ENCODE measurements at regions not wholly inside any gene's neighbourhood (a gene's known extent, or its start where the extent isn't known, plus 50 kb on each side); places are given as distances from the start of the nearest gene placed in this dataset.
"Not testable (repeated sequence)": the region's sequence is repeated elsewhere in the genome, so short reads cannot be mapped to it uniquely, and the experiment has no call there.

DNA sequence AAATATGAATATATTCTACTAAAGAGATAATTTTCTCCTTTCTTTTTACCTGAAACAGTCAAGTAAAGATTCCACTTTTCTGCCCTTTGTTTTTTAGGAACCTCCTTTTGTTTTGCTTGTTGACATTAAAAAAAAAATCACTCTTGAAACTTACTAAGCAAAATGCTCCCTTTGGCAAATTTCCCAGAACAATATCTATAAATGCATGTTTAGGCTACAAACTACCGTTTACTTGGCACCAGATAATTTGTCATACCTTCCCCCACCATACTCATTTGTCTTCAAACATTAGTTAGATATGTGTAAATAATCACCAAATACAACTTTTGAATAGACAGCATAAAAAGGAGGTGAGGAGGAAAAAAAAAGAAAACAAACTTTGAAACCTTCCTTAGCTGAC lies 604.7 kb downstream of the RFPL4B start:
- intact Hi-C loops (cut with DNase I), result no loop called here
- Histone ChIP-seq H3K27me3 (no peaks in the 10 kb centered on the region), H3K4me1 (ENCODE audit: insufficient read depth) (no peaks in the 10 kb centered on the region), H3K9me3 (no peaks in the 10 kb centered on the region), H3K4me3 (no peak overlapping the region), H3K36me3 (no peaks in the 10 kb centered on the region), H3K27ac (no peak overlapping the region)
- DNase-seq, result no peak
- 4 to 18% (median 13%) methylated on average over 1 of the region's 1 CpG for WGBS, 3 donors
- no peak for TF ChIP-seq EP300 (IDR thresholded peaks at IDR 0.05)

DNA sequence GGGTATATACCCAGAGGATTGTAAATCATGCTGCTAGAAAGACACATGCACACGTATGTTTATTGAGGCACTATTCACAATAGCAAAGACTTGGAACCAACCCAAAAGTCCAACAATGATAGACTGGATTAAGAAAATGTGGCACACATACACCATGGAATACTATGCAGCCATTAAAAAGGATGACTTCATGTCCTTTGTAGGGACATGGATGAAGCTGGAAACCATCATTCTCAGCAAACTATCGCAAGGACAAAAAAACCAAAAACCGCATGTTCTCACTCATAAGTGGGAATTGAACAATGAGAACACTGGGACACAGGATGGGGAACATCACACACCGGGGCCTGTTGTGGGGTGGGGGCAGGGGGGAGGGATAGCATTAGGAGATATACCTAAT lies 608.6 kb downstream of the RFPL4B start:
- H3K4me1 ChIP-seq (ENCODE audit: insufficient read depth); H3K27ac ChIP-seq; H3K4me3 ChIP-seq; H3K27me3 ChIP-seq; H3K36me3 ChIP-seq; H3K9me3 ChIP-seq; intact Hi-C loops (cut with DNase I); DNase-seq: not testable (repeated sequence)
- 86 to 98% (median 92%) methylated on average over 4 of the region's 4 CpGs for WGBS, 3 donors

DNA sequence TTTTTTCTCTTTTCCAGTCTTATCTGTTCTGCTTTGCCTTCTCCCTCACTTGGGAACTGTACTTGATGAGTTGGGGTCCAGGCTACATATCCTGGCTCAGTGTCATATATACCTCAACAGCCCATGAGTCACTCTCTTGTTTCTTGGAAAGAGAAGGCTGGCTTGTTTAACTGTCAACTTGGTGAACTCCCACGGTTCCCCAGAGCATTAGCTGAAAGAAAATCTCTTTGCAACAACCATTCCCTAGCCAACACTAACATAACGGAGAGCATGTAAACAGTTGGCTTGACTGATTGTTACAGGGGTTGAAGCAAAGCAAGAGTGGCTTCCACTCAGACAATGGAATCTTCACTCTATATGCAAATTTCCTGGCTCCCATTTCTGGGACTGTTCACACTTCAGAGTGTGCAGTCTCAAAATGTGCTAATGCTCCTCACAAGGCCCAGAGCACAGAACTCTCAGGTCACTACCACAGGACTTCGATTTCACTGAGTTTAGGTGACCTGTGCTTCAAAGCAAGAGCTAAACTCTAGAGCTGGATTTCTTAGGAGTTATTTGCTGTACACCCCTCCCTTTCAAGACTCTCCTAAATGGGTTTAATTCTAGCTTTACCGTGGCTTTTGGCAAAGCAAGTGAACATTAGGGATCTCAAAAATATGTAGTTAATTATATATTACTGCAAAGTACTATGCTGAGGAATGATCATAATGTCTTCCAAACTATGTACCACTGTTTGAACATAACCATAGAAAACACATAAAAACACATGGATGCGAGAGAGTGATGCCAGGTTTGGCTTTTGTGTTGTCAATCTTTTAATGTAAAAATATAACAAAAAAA lies 609.8 kb downstream of the RFPL4B start:
- H3K27me3 ChIP-seq, result no peaks in the 10 kb centered on the region
- 19 to 21% (median 20%) methylated on average over 5 of the region's 5 CpGs for WGBS, 3 donors
- H3K36me3 ChIP-seq, result no peaks in the 10 kb centered on the region
- H3K4me1 ChIP-seq (ENCODE audit: insufficient read depth), result no peaks in the 10 kb centered on the region
- H3K4me3 ChIP-seq, result no peak overlapping the region
- intact Hi-C loops (cut with DNase I), result no loop called here
- no peaks in the 10 kb centered on the region for H3K9me3 ChIP-seq
- TF ChIP-seq EP300 (IDR thresholded peaks at IDR 0.05) (no peak), POLR2A (IDR thresholded peaks at IDR 0.05) (no peak)
- TF ChIP-seq, protein P1, sequence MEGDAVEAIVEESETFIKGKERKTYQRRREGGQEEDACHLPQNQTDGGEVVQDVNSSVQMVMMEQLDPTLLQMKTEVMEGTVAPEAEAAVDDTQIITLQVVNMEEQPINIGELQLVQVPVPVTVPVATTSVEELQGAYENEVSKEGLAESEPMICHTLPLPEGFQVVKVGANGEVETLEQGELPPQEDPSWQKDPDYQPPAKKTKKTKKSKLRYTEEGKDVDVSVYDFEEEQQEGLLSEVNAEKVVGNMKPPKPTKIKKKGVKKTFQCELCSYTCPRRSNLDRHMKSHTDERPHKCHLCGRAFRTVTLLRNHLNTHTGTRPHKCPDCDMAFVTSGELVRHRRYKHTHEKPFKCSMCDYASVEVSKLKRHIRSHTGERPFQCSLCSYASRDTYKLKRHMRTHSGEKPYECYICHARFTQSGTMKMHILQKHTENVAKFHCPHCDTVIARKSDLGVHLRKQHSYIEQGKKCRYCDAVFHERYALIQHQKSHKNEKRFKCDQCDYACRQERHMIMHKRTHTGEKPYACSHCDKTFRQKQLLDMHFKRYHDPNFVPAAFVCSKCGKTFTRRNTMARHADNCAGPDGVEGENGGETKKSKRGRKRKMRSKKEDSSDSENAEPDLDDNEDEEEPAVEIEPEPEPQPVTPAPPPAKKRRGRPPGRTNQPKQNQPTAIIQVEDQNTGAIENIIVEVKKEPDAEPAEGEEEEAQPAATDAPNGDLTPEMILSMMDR (IDR thresholded peaks at IDR 0.05), result no peak
- peak in 3 of 5 donors; percentile 13 to 39 (median 28) for DNase-seq
- H3K27ac ChIP-seq, result no peak overlapping the region

DNA sequence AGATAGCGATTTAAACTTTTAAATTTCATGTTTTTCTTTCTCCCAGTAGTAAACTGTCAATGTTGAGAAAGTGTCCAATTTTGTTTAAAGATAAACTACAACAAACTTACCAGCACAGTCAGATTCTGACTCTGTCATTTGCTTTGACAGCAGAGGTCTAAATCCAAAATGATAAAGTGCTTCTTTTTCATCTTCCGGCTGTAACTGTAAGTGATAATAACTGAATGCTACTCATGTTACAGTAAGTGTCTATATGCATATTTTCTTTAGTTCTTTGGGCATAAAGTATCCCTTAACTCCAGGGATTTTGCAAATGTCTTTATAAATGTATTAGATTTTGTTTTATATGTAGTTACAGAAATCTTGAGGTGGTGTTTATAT lies 610.4 kb downstream of the RFPL4B start:
- TF ChIP-seq, protein P1 (IDR thresholded peaks at IDR 0.05), result no peak
- TF ChIP-seq POLR2A (IDR thresholded peaks at IDR 0.05) (no peak), EP300 (IDR thresholded peaks at IDR 0.05) (no peak)
- WGBS, 3 donors, result 71 to 78% (median 75%) methylated on average over 2 of the region's 2 CpGs
- Histone ChIP-seq H3K27me3 (no peaks in the 10 kb centered on the region), H3K9me3 (no peaks in the 10 kb centered on the region), H3K4me1 (ENCODE audit: insufficient read depth) (no peaks in the 10 kb centered on the region), H3K36me3 (no peaks in the 10 kb centered on the region), H3K27ac (no peak overlapping the region), H3K4me3 (no peak overlapping the region)
- no peak for DNase-seq
- intact Hi-C loops (cut with DNase I), result no loop called here

DNA sequence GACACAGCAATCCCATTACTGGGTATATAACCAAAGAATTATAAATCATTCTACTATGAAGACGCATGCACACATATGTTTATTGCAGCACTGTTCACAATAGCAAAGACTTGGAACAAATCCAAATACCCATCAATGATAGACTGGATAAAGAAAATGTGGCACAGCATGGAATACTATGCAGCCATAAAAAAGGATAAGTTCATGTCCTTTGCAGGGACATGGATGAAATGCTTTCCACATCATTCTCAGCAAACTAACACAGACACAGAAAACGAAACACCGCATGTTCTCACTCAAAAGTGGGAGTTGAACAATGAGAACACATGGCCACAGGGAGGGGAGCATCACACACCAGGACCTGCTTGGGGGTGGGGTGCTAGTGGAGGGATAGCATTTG lies 613.0 kb downstream of the RFPL4B start:
- H3K4me1 ChIP-seq (ENCODE audit: insufficient read depth); H3K4me3 ChIP-seq; intact Hi-C loops (cut with DNase I); DNase-seq; H3K27me3 ChIP-seq; H3K27ac ChIP-seq; H3K36me3 ChIP-seq; H3K9me3 ChIP-seq: not testable (repeated sequence)
- 96 to 98% (median 97%) methylated on average over 3 of the region's 3 CpGs for WGBS, 3 donors

DNA sequence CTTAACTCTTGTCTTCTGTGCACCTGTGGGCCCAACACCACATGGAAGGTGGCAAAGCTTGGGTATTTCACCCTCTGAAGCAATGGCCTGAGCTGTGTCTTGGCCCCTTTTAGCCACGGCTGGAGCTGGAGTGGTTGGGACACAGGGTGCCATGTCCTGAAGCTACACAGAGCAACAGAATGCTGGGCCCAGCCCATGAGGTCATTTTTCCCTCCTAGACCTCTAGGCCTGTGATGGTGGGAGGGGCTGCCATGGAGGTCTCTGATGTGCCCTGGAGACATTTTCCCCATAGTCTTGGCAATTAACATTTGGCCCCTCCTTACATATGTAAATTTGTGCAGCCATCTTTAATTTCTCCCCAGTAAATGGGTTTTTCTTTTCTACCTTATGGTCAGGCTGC lies 620.8 kb downstream of the RFPL4B start:
- no peak overlapping the region for H3K27ac ChIP-seq
- peaks cover 3% of the 10 kb centered on the region for H3K4me1 ChIP-seq (ENCODE audit: insufficient read depth)
- intact Hi-C loops (cut with DNase I), result no loop called here
- TF ChIP-seq EP300 (IDR thresholded peaks at IDR 0.05) (no peak), POLR2A (IDR thresholded peaks at IDR 0.05) (no peak)
- TF ChIP-seq, protein P1 (IDR thresholded peaks at IDR 0.05), result no peak
- no peak overlapping the region for H3K4me3 ChIP-seq
- no peaks in the 10 kb centered on the region for H3K9me3 ChIP-seq
- no peaks in the 10 kb centered on the region for H3K36me3 ChIP-seq
- 100% methylated on average over 1 of the region's 1 CpG for WGBS, 3 donors
- DNase-seq, result no peak
- H3K27me3 ChIP-seq, result no peaks in the 10 kb centered on the region

Data from ovary (tissue), 7 donors.